Activated CD4-positive, alpha-beta memory T cell treated with anti-CD3 and anti-CD28 coated beads, Interleukin-2, amount 10 ng/mL, durations not matched to agents 7 days and 5 days (primary cell): ENCODE measurements at regions not wholly inside any gene's neighbourhood (a gene's known extent, or its start where the extent isn't known, plus 50 kb on each side); places are given as distances from the start of the nearest gene placed in this dataset.
"Not testable (repeated sequence)": the region's sequence is repeated elsewhere in the genome, so short reads cannot be mapped to it uniquely, and the experiment has no call there.

Source experiments
- CTCF ChIA-PET: fragments of 350-600 bp; sonication (Branson Sonifier 250); formaldehyde crosslinking; loops from one replicate; lab custom pipeline; 2021; ENCODE audit warnings: antibody characterized with exemption, inconsistent platforms; lab: Charles Lee
- POLR2A ChIA-PET: fragments of 350-600 bp; sonication (Branson Sonifier 250); formaldehyde crosslinking; loops from one replicate; lab custom pipeline; 2021; ENCODE audit warnings: antibody characterized with exemption; lab: Charles Lee
- DNase-seq: peaks from one replicate; pipeline ENCODE4 v3.0.0-alpha.2; 2020
- H3K27ac Mint-ChIP-seq: one replicate; pipeline ENCODE4 v1.8.0; 2021; ENCODE audit warnings: mild to moderate bottlenecking, mixed read lengths
- H3K27me3 Mint-ChIP-seq: one replicate; pipeline ENCODE4 v1.8.0; 2021; ENCODE audit warnings: mixed read lengths
- H3K36me3 Mint-ChIP-seq: one replicate; pipeline ENCODE4 v1.8.0; 2021; ENCODE audit warnings: low read depth, mixed read lengths
- H3K4me1 Mint-ChIP-seq: one replicate; pipeline ENCODE4 v1.8.0; 2021; ENCODE audit warnings: mixed read lengths
- H3K4me3 Mint-ChIP-seq: one replicate; pipeline ENCODE4 v1.8.0; 2021; ENCODE audit warnings: mild to moderate bottlenecking, mixed read lengths
- H3K9me3 Mint-ChIP-seq: one replicate; pipeline ENCODE4 v1.8.0; 2021; ENCODE audit warnings: mixed read lengths

DNA sequence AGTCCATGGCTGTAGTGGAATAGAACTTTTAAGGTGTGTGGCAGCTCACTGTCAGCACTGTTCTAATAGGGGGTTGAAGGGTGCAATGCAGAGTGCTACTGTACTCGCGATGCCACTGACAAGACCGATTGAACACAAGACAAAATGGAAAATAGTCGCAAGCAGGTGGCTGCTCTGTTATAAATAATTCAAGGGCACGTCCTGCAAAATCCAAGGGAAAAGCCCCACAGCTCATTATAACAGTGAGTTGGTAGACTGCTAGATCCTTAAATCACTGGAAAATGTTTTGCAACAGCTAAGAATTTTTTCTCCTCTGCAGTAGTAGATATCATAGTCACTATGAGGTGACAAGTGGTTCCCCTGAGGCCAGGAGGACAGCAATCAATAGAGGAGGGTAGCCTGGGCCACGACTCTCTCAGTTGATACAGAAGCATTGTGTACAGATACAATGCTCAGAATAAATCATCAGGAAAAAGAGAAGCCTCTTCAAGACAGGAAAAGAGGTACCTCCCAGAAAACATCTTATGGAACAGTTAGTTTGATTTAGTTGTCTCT lies 926.3 kb downstream of the TLE4 start:
- ChIA-PET POLR2A (no interaction called here), CTCF (no interaction called here)
- Mint-ChIP-seq H3K9me3 (peaks cover 10% of the 10 kb centered on the region), H3K4me1 (no peaks in the 10 kb centered on the region), H3K27me3 (no peaks in the 10 kb centered on the region), H3K36me3 (no peaks in the 10 kb centered on the region), H3K4me3 (no peak overlapping the region), H3K27ac (no peak overlapping the region)
- no peak for DNase-seq

DNA sequence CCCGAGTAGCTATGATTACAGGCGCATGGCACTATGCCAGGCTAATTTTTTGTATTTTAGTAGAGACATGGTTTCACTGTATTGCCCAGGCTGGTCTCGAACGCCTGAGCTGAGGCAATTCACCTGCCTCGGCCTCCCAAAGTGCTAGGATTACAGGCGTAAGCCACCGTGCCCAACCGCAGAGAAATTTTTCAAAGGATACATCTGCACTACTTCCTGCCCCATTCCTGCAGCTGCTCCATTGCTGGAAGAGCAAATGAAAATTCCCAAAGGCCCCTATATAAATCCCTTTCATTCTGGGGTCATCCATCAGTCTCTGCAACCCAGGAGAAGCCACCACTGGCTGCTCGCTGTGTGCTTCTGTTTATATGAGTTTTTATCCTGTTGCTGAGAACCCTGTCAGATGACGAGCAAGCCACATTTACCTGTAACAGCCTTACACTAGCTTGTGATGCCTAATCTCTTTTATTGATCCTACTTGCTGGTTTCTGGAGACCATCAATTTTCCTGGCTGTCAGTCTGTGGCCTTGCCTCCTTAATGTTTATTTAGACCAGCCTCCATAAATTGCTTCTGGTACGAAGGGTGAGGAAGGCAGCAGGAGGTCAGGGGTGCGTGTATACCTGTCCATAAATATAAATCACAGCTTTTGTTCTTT lies 925.3 kb downstream of the TLE4 start:
- CTCF ChIA-PET: no interaction called here
- no peaks in the 10 kb centered on the region for H3K27me3 Mint-ChIP-seq
- H3K9me3 Mint-ChIP-seq: peaks cover 10% of the 10 kb centered on the region
- H3K4me3 Mint-ChIP-seq: no peak overlapping the region
- POLR2A ChIA-PET: no interaction called here
- H3K27ac Mint-ChIP-seq: no peak overlapping the region
- DNase-seq: no peak
- no peaks in the 10 kb centered on the region for H3K36me3 Mint-ChIP-seq
- H3K4me1 Mint-ChIP-seq: no peaks in the 10 kb centered on the region

DNA sequence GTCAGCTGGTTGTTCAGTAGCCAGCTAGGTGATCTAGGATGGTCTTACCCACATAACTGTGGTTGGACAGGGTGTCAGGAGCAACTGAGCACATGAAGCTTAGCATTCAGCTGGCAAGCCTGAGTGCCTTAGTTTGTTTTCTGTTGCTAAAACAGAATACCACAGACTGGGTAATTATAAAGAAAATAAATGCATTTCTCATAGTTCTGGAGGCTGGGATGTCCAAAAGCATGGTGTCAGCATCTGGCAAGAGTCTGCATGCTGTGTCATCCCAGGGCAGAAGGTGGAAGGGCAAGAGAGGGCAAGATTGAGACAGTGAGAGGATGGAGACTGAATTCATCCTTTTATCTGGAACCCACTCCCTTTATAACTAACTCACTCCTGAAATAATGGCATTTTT lies 921.5 kb downstream of the TLE4 start:
- H3K27me3 Mint-ChIP-seq: no peaks in the 10 kb centered on the region
- CTCF ChIA-PET: no interaction called here

DNA sequence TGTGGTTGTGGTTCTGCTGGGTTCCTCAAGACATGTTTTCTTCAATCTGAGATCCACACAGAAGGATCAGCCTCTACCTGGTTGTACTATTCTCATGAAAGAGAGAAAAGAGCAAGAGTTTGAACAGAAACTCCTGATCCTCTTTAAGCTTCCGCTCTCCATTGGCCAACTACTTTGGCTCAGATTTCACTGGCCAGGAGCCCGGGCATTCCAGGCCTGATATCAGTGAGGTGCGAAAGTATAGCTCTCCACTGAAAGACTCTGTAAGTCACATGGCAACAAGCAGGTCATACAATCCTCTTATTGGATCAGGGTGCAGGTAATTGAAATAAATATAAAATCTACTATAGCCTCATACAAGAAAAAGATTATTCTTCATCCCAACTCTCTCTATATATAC lies 920.5 kb downstream of the TLE4 start:
- no peaks in the 10 kb centered on the region for H3K27me3 Mint-ChIP-seq
- H3K27ac Mint-ChIP-seq: no peak overlapping the region
- DNase-seq: no peak
- CTCF ChIA-PET: no interaction called here
- POLR2A ChIA-PET: no interaction called here
- no peaks in the 10 kb centered on the region for H3K4me1 Mint-ChIP-seq
- H3K9me3 Mint-ChIP-seq: peaks cover 9% of the 10 kb centered on the region
- no peak overlapping the region for H3K4me3 Mint-ChIP-seq
- H3K36me3 Mint-ChIP-seq: no peaks in the 10 kb centered on the region

More for the DNA sequence above, 921.5 kb downstream of the TLE4 start:
- POLR2A ChIA-PET: no interaction called here
- no peak for DNase-seq
- Mint-ChIP-seq H3K36me3 (no peaks in the 10 kb centered on the region), H3K4me3 (no peak overlapping the region), H3K4me1 (no peaks in the 10 kb centered on the region), H3K27ac (no peak overlapping the region), H3K9me3 (peaks cover 10% of the 10 kb centered on the region)

DNA sequence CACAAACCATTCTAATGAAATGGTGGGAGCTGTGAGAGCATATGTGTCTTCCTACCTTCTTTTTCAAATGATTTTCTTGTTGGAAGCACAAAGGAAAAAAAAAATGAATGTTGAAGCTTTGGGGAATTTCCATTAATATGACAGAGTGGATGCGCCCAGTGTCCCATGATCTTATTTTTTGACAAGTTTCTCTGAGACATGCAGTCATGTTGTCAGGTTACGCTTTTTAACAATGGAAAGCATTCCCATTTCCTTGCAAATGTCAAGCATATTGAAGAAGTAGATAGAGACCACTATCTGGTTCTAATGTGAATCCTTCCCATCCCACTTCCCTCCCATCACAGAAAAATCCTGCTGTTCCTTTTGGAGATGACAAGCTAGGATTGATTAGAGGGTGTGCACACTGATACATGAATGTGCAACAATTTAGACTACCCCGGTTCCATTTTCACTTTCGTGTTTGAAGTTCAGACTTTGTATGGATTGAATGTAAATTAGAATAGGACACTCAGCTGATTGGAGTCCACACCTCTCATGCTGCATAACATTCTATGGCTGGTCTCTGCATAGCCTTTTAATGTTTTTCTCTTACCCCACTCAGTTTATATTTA lies 919.4 kb downstream of the TLE4 start:
- H3K4me1 Mint-ChIP-seq: no peaks in the 10 kb centered on the region
- H3K9me3 Mint-ChIP-seq: peaks cover 5% of the 10 kb centered on the region
- no peak for DNase-seq
- H3K27ac Mint-ChIP-seq: no peak overlapping the region
- H3K36me3 Mint-ChIP-seq: no peaks in the 10 kb centered on the region
- POLR2A ChIA-PET: no interaction called here
- no peak overlapping the region for H3K4me3 Mint-ChIP-seq
- CTCF ChIA-PET: no interaction called here
- no peaks in the 10 kb centered on the region for H3K27me3 Mint-ChIP-seq

DNA sequence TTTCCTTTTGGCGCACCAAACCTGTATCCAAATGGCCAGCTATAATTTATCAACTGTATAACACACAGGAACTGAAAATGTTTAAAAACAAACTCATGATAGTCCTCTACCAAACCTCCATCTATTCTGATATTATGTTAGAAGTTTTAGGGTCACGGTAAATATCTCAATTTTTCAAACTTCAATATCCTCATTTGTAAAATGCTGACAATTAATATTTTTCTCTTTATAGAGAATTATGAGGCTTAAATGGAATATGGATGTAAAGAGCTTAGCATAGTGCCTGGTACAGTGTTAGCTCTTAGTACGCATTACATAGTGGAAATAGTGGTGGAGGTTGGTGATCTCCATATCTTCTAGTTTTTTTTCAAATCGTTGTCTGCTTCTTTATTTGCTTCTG lies 917.6 kb downstream of the TLE4 start:
- Mint-ChIP-seq H3K4me3 (no peak overlapping the region), H3K36me3 (no peaks in the 10 kb centered on the region), H3K27ac (no peak overlapping the region), H3K4me1 (no peaks in the 10 kb centered on the region), H3K9me3 (peaks cover 4% of the 10 kb centered on the region), H3K27me3 (no peaks in the 10 kb centered on the region)
- CTCF ChIA-PET: no interaction called here
- POLR2A ChIA-PET: no interaction called here
- DNase-seq: no peak

DNA sequence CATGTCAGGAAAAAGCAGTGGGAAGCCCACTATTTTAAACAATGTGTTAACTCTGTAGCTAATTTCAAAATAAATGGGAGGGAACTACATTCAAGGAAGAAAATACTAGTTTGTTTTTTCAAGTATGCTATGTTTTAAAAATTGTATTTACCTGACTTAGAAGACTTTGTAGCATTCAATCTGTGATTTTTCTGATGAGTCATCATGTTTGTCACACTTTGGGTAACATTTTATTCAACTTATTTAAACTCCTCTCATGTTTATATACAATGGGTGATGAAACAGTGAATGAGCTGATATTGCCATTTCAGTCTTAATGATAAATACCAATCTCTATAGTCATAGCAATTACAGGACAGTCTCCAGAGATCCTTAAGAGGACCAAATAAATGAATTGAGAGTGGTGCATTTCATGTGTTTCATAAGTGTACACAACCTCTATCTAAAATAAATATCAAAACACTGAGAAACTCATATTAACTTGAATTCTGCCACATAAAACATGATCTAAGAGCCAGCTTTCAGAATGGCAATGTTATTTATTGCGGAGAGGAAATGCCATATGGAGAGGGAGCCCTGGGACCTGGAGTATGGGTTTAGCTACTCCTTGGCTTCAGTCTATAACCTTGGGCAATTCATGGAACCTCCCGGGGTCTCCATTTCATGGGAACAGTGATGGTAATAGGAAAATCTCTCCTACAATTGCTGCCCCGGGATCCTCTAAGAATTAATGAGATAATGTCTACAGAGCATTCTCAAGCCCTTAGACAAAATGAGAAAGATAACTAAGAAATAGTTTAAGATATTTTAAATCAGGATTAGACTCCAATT lies 913.9 kb downstream of the TLE4 start:
- CTCF ChIA-PET: no interaction called here
- no peaks in the 10 kb centered on the region for H3K27me3 Mint-ChIP-seq
- no peak overlapping the region for H3K27ac Mint-ChIP-seq
- POLR2A ChIA-PET: no interaction called here
- no peaks in the 10 kb centered on the region for H3K36me3 Mint-ChIP-seq
- no peak overlapping the region for H3K4me3 Mint-ChIP-seq
- no peak for DNase-seq
- peaks cover 8% of the 10 kb centered on the region for H3K9me3 Mint-ChIP-seq
- no peaks in the 10 kb centered on the region for H3K4me1 Mint-ChIP-seq

DNA sequence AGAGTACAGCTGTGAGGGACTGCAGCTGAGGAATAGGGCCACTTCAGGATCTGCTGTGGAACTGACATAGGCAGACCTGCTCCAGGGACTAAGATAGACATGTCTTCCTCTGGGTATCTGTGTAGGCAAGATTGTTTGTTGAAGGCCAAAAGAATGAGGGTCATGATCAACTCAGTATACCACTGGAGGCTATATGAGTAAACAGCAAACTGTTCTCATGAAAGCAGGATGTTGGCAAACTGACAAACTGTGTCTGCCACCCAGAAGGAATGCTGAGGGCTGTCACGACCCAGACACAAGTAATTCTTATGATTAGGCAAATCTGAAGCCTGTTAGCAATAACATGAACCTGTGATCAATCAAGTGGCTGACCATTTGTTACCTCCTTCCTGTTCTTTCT lies 910.5 kb downstream of the TLE4 start:
- CTCF ChIA-PET, DNase-seq, H3K4me3 Mint-ChIP-seq, H3K4me1 Mint-ChIP-seq, H3K27me3 Mint-ChIP-seq, H3K27ac Mint-ChIP-seq, H3K36me3 Mint-ChIP-seq, POLR2A ChIA-PET: not testable (repeated sequence)
- peaks cover 11% of the 10 kb centered on the region for H3K9me3 Mint-ChIP-seq

DNA sequence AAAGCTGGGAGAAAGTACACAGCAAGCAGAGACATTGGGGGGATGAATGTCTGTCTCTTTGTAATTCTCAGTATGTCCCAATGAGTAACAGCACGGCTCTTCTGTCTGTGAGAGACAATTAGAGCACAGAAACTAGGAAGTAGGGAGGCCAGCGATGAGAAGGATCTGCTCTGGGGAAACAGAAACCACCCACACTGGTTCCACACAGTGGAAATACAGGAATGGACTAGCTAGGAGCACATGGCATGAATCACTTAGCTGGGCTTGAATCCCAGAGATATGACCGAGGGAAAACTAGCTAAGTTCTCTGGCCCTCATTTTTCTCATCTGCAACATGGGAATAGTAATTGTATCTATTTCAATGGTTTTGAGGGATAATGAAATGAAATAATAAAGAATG lies 895.9 kb downstream of the TLE4 start:
- H3K27ac Mint-ChIP-seq: no peak overlapping the region
- no peaks in the 10 kb centered on the region for H3K27me3 Mint-ChIP-seq
- no peak for DNase-seq
- H3K36me3 Mint-ChIP-seq: no peaks in the 10 kb centered on the region
- CTCF ChIA-PET: no interaction called here
- H3K4me3 Mint-ChIP-seq: no peak overlapping the region
- no peaks in the 10 kb centered on the region for H3K9me3 Mint-ChIP-seq
- POLR2A ChIA-PET: no interaction called here
- H3K4me1 Mint-ChIP-seq: no peaks in the 10 kb centered on the region

DNA sequence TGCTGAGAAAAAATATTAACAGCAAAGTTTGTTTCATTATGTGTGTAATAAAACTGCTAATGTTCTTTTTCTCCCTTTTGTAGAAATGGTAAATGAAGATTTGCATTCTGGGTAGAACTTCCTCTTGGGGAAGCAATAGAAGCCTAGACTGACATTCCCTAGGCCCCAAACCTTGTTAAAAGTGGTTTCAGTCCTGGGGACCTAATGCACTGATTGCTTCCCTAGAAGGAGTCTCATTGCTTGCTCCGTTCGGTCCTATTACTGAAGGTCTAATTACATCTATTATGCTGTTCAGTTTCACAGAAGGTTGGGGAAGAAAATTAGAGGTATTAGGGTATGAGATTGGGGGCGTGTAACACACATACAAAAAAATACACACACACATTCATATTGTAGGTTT lies 893.8 kb downstream of the TLE4 start:
- Mint-ChIP-seq H3K27ac (no peak overlapping the region), H3K36me3 (no peaks in the 10 kb centered on the region), H3K27me3 (no peaks in the 10 kb centered on the region), H3K4me3 (no peak overlapping the region), H3K4me1 (no peaks in the 10 kb centered on the region), H3K9me3 (no peaks in the 10 kb centered on the region)
- ChIA-PET CTCF (no interaction called here), POLR2A (no interaction called here)
- DNase-seq: no peak

DNA sequence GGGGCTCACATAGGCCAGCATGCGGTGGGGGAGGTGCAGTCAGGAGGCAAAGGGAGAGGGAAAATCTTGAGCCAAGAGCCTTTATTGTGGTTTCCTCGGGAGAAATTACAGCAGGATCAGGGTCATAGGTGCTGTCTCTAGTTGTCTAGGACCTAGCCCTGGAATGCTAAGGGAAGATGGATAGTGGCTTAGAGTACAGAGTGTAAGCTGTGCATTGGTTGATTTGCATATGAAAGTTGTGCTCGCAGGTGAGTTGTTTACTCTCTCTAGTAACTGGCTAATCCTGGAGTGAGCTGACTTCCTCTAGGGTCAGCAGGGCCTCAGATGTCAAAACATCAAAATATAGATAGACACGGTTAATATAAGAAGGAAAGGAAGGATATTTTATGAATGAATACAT lies 877.7 kb downstream of the TLE4 start:
- Mint-ChIP-seq H3K27ac (no peak overlapping the region), H3K27me3 (no peaks in the 10 kb centered on the region), H3K36me3 (no peaks in the 10 kb centered on the region), H3K4me3 (no peak overlapping the region), H3K9me3 (peaks cover 15% of the 10 kb centered on the region), H3K4me1 (no peaks in the 10 kb centered on the region)
- no peak for DNase-seq
- ChIA-PET CTCF (no interaction called here), POLR2A (no interaction called here)

DNA sequence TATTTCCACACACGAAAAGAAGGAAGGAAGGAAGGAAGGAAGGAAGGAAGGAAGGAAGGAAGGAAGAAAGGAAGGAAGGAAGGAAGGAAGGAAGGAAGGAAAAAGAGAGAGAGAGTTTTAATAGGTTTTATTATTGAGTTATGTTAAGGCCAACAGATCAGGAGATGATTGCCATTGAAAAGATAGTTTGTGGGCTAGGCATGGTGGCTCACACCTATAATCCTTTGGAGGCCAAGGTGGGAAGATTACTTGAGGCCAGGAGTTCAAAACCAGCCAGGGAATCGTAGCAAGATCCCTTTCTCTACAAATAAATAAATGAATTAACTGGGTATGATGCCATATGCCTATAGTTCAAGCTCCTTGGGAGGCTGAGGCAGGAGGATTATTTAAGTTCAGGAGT lies 877.2 kb downstream of the TLE4 start:
- peaks cover 15% of the 10 kb centered on the region for H3K9me3 Mint-ChIP-seq
- no peak overlapping the region for H3K27ac Mint-ChIP-seq
- H3K4me3 Mint-ChIP-seq: no peak overlapping the region
- no peaks in the 10 kb centered on the region for H3K36me3 Mint-ChIP-seq
- CTCF ChIA-PET: no interaction called here
- DNase-seq: no peak
- H3K27me3 Mint-ChIP-seq: no peaks in the 10 kb centered on the region
- POLR2A ChIA-PET: no interaction called here
- no peaks in the 10 kb centered on the region for H3K4me1 Mint-ChIP-seq

DNA sequence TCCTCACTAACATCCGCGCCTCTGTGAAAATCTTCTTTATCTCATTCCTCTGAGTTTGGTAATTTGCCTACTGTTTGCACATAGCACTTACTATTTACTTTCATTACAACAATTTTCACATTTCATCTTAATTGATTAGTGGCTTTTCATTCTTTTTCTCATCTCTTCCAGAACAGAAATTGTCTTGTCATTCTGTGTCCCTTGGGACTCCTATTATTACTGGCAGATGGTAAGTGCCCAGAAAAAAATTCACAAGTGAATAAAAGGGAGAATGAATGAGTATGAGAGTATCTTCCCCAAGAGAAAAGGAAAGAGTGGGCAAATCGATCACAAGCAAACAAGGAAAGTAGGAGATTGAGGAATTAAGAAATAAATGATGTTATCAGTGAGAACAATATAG lies 876.1 kb downstream of the TLE4 start:
- Mint-ChIP-seq H3K4me1 (no peaks in the 10 kb centered on the region), H3K27me3 (no peaks in the 10 kb centered on the region)
- DNase-seq: no peak

More for the DNA sequence above, 876.1 kb downstream of the TLE4 start:
- CTCF ChIA-PET: no interaction called here
- no peak overlapping the region for H3K27ac Mint-ChIP-seq
- POLR2A ChIA-PET: no interaction called here
- H3K9me3 Mint-ChIP-seq: peaks cover 8% of the 10 kb centered on the region
- no peak overlapping the region for H3K4me3 Mint-ChIP-seq
- no peaks in the 10 kb centered on the region for H3K36me3 Mint-ChIP-seq
